HG03103 (cell line): ENCODE measurements at regions not wholly inside any gene's neighbourhood (a gene's known extent, or its start where the extent isn't known, plus 50 kb on each side); places are given as distances from the start of the nearest gene placed in this dataset.
"Not testable (repeated sequence)": the region's sequence is repeated elsewhere in the genome, so short reads cannot be mapped to it uniquely, and the experiment has no call there.

Source experiments
- ATAC-seq: cut with Tn5 transposase; IDR thresholded peaks from one replicate; pipeline ENCODE4 v1.9.1; 2021; ENCODE audit warnings: low read depth; ENCODE audit not compliant: unreplicated experiment

GRCh38 chr15:98085003-98085639 is 124.6 kb downstream of the ARRDC4 start:
- no peak for ATAC-seq

- not testable (repeated sequence) for ATAC-seq
Measured at GRCh38 chr15:98088307-98088945, 127.9 kb downstream of the ARRDC4 start.

- not testable (repeated sequence) for ATAC-seq
Measured at GRCh38 chr15:98089352-98089751, 128.8 kb downstream of the ARRDC4 start.

- ATAC-seq, result not testable (repeated sequence)
Measured at GRCh38 chr15:98097986-98098385, 137.5 kb downstream of the ARRDC4 start.

GRCh38 chr15:98100606-98101005 is 140.1 kb downstream of the ARRDC4 start:
- ATAC-seq, result not testable (repeated sequence)

- ATAC-seq, result no peak
Measured at GRCh38 chr15:98103570-98103969, 143.1 kb downstream of the ARRDC4 start.

GRCh38 chr15:98104386-98105151 is 144.1 kb downstream of the ARRDC4 start:
- ATAC-seq, result not testable (repeated sequence)

- not testable (repeated sequence) for ATAC-seq
Measured at GRCh38 chr15:98106615-98107194, 146.2 kb downstream of the ARRDC4 start.

- no peak for ATAC-seq
Measured at GRCh38 chr15:98111806-98112205, 151.3 kb downstream of the ARRDC4 start.

- ATAC-seq, result no peak
Measured at GRCh38 chr15:98113327-98113726, 152.8 kb downstream of the ARRDC4 start.

- ATAC-seq, result no peak
Measured at GRCh38 chr15:98120561-98120960, 160.1 kb downstream of the ARRDC4 start.

- no peak for ATAC-seq
Measured at GRCh38 chr15:98121536-98121935, 161.0 kb downstream of the ARRDC4 start.

- no peak for ATAC-seq
Measured at GRCh38 chr15:98121957-98122356, 161.5 kb downstream of the ARRDC4 start.

GRCh38 chr15:98123297-98123696 is 162.8 kb downstream of the ARRDC4 start:
- no peak for ATAC-seq

GRCh38 chr15:98123834-98124233 is 163.3 kb downstream of the ARRDC4 start:
- no peak for ATAC-seq

- ATAC-seq, result no peak
Measured at GRCh38 chr15:98124581-98124980, 164.1 kb downstream of the ARRDC4 start.

- ATAC-seq, result no peak
Measured at GRCh38 chr15:98126326-98127085, 166.0 kb downstream of the ARRDC4 start.

- no peak for ATAC-seq
Measured at GRCh38 chr15:98127586-98127985, 167.1 kb downstream of the ARRDC4 start.

GRCh38 chr15:98131924-98132323 is 171.4 kb downstream of the ARRDC4 start:
- no peak for ATAC-seq

GRCh38 chr15:98134905-98135304 is 174.4 kb downstream of the ARRDC4 start:
- no peak for ATAC-seq
